T47D (cell line): ENCODE measurements at regions not wholly inside any gene's neighbourhood (a gene's known extent, or its start where the extent isn't known, plus 50 kb on each side); places are given as distances from the start of the nearest gene placed in this dataset.
"Not testable (repeated sequence)": the region's sequence is repeated elsewhere in the genome, so short reads cannot be mapped to it uniquely, and the experiment has no call there.

Experiments used
- DNase-seq, 2 experiments: peaks; one replicate each; pipeline versions ENCODE4 v3.0.0 to v3.0.0-alpha.2; 2011 to 2012; ENCODE audit warnings: low read depth in 1 of 2, low spot score in 1 of 2
- JUND ChIP-seq: IDR thresholded peaks from 2 replicates; pipeline ENCODE4 v1.6.1; 2012; ENCODE audit warnings: low read depth
- in situ Hi-C: cut with HindIII; loops from 2 replicates; pipeline ENCODE4 v1.10.0; 2016; ENCODE audit warnings: low sequenced_read_pairs, low pct_unique_long_range_greater_than_20kb

DNA sequence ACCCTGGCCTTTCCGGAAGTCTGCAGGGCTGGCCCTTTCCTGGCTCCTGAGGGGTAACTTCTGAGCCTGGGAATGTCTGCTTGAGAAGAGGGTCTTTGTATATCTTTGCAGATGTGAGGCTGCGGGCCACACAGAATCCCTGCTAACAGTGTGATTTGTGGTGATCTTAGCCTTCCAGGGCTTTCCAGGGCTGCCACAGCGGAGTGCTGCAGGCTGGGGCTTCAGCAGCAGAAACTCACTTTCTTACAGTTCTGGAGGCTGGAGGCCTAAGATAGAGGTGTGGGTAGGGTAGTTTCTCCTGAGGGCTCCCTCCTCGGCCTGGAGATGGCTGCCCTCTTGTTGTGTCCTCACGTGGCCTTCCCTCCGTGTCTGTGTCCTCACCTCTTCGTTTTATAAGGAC lies 294.7 kb upstream of the HS6ST1 start:
- in situ Hi-C loops: no loop called here
- no peak for DNase-seq
- no peak for TF ChIP-seq JUND

DNA sequence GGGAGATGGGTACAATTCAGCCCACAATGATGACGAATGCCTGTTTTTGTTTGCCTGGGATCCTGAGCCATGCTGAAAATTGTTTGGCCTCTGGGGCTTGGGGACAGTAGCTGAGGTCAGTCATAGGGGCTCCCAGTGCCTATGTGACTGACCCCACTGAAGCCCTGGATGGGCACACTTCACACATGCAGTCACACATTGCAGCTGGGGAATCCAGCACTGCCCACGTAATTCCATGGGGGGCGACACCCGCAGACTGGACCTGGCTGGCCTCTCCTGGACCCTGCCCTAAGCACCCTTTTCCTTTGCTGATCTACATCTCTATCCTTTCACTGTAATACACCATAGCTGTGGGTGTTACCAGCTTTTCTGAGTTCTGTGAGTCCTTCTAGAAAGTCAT lies 295.2 kb upstream of the HS6ST1 start:
- DNase-seq: no peak
- TF ChIP-seq JUND: no peak
- in situ Hi-C loops: no loop called here

DNA sequence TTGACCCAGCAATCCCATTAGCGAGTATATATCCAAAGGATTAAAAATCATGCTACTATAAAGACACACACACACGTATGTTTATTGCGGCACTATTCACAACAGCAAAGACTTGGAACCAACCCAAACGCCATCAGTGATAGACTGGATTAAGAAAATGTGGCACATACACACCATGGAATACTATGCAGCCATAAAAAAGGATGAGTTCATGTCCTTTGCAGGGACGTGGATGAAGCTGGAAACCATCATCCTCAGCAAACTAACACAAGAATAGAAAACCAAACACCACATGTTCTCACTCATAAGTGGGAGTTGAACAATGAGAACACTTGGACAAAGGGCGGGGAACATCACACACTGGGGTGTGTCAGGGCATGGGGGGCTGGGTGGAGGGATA lies 296.2 kb upstream of the HS6ST1 start:
- in situ Hi-C loops, DNase-seq: not testable (repeated sequence)

DNA sequence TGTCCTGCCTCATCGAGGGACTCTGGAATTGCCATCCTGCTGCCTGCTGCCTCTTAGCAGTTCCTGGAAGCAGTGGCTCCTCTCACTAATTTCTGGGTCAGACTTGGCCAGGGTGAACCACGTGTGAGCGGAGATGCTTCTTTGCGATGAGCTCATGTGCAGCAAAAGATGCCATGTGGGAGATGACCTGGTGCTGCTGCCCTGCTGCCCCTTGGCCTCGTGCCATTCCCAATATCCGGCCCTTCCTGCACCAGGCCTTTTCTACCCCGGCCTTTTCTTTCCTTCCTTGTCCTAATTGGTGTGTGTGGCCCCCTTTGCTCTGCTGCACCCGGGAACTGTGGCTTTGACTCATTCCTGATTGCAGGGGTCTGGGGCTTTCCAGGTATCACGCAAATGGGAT lies 296.9 kb upstream of the HS6ST1 start:
- no peak for DNase-seq
- in situ Hi-C loops: no loop called here
- no peak for TF ChIP-seq JUND

DNA sequence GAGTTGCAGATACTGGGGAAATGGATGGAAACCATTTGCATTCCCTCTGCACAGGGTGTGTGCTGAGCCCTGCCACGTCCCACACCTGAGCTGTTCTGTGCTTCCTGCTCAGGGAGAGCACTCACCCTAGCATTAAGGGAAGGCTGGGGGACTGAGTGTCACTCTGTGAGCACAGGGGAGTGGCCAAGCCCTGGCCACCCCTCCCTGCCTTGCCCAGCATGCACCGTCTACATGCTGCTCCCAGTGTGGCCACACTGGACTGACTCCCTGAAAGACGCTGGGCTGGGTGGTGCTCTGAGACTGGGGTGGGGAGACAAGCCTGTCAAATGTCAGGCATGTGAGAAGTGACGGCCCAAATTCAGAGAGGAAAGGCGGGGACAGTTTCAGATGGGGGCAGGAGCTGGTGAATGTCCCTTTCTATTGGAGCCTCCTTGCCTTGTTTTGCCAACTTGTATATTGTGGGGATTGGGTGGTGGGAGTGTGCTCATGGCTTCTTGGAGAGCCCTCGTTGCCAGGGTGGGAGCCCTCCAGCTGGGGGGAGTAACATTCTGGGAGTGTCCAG lies 298.4 kb upstream of the HS6ST1 start:
- no peak for TF ChIP-seq JUND
- in situ Hi-C loops: no loop called here
- DNase-seq: peak in 1 of 2 experiments; percentile 15

DNA sequence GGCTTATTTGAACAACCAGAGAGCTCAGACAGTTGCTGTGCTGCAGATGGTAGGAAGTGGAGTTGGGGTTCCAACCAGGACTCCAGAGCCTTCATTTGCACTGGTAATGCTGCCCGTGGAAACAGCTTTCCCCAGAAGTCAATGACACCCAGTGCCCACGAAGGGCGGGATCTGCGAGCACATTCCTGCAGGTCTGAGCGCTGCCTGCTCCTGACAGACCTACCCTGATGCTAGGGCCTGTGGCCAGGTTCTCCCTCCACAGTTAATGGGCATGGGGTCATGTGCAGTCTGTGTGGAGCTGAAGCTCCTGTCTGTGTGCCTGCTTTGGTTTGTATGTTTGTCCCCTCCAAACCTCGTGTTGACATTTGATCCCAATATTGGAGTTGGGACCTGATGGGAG lies 299.0 kb upstream of the HS6ST1 start:
- TF ChIP-seq JUND: no peak
- in situ Hi-C loops: no loop called here
- no peak for DNase-seq

DNA sequence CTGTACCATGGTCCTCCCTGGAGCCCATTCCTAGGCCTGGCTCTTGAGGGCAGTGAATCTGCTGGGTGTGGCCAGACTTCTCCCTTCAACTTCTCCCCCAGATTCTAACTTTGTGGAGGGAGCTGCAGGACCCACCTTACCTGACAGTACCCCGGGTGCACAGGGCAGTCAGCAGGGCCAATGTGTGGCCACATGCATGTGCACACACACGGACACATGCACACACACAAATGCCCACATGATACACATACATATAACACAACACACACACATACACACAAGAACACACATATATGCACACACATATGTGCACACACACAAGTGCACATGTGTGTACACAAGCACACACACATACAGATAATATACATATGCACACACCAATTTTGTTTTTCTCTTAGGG lies 300.0 kb upstream of the HS6ST1 start:
- no peak for TF ChIP-seq JUND
- no peak for DNase-seq
- in situ Hi-C loops: no loop called here

DNA sequence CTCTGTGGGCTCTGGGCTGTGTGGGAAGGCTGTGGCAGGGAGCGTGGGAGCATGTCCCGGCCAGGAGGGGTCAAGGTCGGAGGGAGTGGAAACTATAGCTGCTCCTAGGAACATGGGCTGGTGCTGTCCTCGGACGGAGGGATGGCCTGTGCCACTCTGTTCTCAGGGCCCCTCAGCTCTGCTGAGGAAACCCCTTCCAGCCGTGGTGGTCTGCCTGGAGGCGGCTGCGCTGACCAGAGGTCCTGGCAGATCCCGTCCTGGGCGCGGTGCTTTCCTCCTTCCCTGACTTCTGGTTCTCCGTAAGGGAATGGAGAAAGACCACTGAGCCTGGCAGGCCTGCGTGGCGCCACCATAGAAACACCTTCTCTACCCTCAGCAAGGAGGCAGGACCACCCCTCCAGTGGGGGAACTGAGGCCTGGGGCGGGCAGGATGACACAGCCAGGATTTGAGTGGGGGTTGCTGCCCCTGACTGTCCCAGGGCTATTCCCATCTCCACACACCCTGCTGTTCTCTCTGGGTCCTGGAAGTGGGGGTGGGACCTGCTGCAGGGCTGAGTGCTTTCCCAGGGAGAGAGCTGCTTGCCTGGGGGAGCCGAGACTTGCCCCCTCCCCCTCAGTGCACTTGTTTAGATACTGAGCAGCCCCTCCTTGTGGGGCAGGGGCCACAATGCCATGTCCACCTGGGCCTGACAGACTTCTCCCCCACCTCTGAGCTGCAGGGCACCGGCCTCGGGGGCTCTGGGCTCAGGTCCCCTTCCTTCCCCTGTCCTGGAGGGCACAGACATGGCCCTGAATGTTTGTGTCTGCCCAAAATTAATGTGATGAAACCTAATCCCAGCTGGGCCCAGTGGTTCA lies 301.0 kb upstream of the HS6ST1 start:
- no peak for DNase-seq
- in situ Hi-C loops: no loop called here
- TF ChIP-seq JUND: no peak

DNA sequence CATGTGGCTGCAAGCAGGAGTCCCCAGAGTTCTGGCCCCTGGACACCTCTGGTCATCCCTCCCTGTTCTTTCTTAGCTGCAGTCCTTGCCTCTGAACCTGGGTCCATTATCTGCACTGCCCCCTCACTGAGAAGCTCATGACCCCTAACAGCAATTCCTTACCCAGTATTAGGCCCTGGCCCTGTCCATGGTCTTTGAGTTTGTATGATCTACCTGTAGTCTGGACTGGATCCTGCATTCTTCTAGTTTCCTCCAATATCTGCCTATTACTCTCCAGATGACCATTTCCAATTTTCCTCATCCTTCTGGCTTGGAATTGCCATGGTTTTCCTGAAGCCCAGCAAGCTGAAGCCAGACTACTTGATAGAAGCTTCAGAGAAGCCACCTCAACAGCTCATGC lies 302.4 kb upstream of the HS6ST1 start:
- in situ Hi-C loops: no loop called here
- no peak for DNase-seq
- no peak for TF ChIP-seq JUND

DNA sequence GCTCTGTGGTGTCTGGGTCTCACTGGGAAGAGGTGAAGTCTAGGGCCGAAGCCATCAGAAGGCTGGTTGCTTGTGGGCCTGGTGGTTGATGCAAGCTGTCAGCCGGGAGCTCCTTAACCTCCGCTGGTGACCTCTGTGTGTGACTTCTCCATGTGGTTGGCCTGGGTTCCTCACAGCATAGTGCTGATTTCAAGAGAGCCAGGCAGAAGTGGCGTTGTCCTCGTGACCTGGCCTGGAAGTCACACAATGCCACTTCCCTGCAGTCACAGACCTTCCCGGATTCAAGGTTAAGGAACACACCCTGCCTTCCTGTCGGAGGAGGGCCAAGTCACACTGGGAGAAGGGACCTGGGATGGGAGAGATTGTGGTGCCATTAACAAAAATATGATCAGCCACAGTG lies 303.7 kb upstream of the HS6ST1 start:
- no peak for DNase-seq
- no peak for TF ChIP-seq JUND
- in situ Hi-C loops: no loop called here

DNA sequence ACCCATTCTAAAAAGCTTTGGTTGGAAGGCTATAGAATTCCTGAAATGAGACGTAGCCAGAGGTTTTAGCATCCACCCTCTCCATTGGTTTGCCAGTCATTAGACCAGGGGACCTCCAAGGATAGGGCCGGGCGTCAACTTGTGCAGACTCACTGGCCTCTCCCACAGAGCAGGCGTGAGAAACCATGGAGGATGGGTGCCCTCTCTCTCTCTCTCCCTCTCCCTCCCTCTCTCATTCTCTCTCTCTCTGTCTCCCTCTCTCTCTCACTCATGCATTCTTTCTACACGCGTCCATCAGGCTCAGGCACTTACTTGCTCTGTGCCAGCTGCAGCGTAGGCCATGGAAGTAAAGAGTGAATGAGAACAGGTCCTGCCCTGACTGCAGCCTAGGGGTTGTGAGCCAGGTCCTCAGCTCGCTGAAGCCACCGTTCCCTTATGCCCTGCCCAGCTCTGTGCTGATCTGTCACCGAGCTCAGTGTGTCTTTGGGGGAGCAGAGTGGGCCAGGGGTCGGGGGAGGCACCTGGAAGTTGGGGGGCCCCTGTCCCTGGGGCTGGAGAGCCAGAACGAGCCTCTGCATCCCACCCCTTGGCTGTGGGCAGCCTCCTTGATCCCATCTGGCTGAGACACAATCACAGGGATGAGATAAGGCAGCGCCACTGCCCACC lies 304.4 kb upstream of the HS6ST1 start:
- no peak for TF ChIP-seq JUND
- DNase-seq: no peak
- in situ Hi-C loops: no loop called here

DNA sequence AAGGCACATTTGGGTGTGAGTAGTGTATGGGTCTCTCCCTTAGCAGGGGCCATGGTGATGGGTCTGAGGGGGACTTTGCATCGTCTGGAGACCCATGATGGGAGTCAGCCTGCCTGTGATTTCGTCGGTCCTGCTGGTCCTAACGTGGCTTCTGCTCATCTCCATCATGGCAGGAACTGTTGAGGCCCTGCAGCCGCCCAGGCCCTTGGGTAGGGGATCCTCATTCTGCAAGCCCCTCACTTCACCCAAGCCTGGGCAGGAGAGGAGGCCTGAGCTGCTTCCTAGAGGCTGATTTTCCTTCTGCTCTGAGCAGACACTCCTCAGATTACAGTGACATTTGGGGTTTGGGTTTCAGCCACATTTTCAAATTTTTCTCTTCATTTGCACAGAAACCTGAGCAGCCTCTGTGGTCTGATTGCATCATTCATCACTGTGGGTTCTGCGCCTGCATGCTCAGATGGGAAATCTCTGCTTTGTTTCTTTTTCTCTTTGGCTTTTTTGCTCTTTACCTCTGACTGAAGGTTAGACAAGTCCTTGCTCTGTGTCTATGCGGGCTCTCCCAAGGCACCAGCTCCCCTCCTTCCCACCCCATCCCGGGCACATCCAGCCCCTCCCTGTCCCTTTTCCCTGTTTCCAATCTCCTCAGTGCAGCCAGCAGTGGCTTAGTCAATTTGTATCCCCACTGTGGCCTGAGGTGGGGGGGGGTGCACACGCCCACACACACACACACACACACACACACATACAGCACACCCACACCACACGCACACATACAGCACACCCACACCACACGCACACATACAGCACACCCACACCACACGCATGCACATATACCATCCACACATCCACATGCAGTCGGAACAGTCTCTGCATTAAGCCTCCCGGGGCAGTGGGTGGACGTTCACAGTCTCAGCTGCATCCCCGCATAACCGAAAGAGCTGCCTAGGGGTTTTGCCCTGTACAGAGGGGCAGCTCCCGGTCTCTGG lies 305.4 kb upstream of the HS6ST1 start:
- in situ Hi-C loops: no loop called here
- TF ChIP-seq JUND: no peak
- peak in 1 of 2 experiments; percentile 34 for DNase-seq
